ENCODE measurements at regions not wholly inside any gene's neighbourhood (a gene's known extent, or its start where the extent isn't known, plus 50 kb on each side); places are given as distances from the start of the nearest gene placed in this dataset.
"Not testable (repeated sequence)": the region's sequence is repeated elsewhere in the genome, so short reads cannot be mapped to it uniquely, and the experiment has no call there.

- DNase-seq (ENCODE audit: low read depth) = no peak
- in situ Hi-C loops (cut with HindIII; ENCODE audit: low pct_unique_long_range_greater_than_20kb, low sequenced_read_pairs) = no loop called here
Measured at GRCh38 chr4:120005527-120005926, 61.1 kb downstream of the MAD2L1 start.

- DNase-seq (ENCODE audit: low read depth) = no peak
- in situ Hi-C loops (cut with HindIII; ENCODE audit: low pct_unique_long_range_greater_than_20kb, low sequenced_read_pairs) = no loop called here
Measured at GRCh38 chr4:120005076-120005475, 61.6 kb downstream of the MAD2L1 start.

GRCh38 chr4:120004054-120004453, 62.6 kb downstream of the MAD2L1 start:
- DNase-seq (ENCODE audit: low read depth) = no peak
- in situ Hi-C loops (cut with HindIII; ENCODE audit: low pct_unique_long_range_greater_than_20kb, low sequenced_read_pairs) = no loop called here

DNA sequence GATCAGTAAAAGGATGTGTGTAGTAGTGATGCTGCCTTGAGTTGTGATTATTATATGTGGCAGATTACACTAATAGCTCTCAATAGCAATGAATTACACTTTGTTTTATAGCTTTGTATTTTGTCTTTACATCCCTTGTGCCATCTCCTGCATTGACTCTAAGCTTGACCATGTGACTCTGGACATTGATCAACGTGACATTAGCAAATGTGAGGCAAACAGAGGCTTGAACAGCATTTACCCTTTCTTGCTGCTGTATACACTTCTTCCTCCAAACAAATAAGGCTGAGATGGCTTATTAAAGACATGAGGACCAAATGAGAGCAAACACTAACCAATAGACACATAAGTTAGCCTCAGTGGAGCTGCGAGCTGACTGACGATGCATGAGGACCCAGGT, 63.5 kb downstream of the MAD2L1 start:
- DNase-seq (ENCODE audit: low read depth) = no peak
- in situ Hi-C loops (cut with HindIII; ENCODE audit: low pct_unique_long_range_greater_than_20kb, low sequenced_read_pairs) = no loop called here

DNA sequence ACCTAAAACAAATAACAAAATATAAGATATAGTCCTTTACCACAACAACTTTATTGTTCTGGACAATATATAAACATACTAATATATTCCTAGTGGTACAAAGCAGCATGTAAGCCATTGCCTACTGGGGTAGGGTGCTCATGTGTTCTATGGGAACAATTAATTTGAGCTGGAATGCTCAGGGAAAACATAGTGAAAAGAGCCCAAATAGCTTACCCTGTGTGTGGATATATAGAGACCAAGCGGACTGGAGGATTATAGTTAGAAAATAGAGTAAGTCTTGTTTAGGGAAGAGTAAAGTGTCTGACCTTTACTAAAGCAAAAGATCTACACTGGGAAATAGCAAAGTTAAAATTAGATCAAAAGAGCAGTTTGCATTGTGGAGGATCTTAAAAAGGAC, 64.8 kb downstream of the MAD2L1 start:
- DNase-seq (ENCODE audit: low read depth) = no peak
- in situ Hi-C loops (cut with HindIII; ENCODE audit: low pct_unique_long_range_greater_than_20kb, low sequenced_read_pairs) = no loop called here

- in situ Hi-C loops (cut with HindIII; ENCODE audit: low pct_unique_long_range_greater_than_20kb, low sequenced_read_pairs) = no loop called here
- DNase-seq (ENCODE audit: low read depth) = no peak
Measured at GRCh38 chr4:120000591-120001296, 65.9 kb downstream of the MAD2L1 start.

GRCh38 chr4:119996024-119996423, 70.6 kb downstream of the MAD2L1 start:
- DNase-seq (ENCODE audit: low read depth); in situ Hi-C loops (cut with HindIII; ENCODE audit: low pct_unique_long_range_greater_than_20kb, low sequenced_read_pairs): not testable (repeated sequence)

DNA sequence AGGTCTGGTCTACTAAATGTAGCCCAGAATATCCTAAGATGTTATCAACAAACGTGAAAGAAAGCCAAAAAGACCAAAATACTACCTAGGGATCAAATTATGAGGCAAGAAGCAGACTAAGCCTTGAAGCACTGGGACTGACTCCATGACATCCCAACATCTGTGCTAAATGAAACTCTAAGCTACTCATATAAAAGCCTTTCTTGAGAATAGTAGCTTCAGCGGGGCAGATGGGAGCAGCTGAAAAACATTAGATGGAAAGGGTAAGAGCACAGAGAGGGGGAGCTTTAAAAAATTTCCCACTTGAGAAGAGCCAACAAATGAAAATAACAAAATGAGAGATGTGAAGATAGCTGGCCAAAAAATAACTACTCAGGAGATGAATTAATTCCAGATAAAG, 81.7 kb downstream of the MAD2L1 start:
- in situ Hi-C loops (cut with HindIII; ENCODE audit: low pct_unique_long_range_greater_than_20kb, low sequenced_read_pairs) = no loop called here
- DNase-seq (ENCODE audit: low read depth) = no peak

DNA sequence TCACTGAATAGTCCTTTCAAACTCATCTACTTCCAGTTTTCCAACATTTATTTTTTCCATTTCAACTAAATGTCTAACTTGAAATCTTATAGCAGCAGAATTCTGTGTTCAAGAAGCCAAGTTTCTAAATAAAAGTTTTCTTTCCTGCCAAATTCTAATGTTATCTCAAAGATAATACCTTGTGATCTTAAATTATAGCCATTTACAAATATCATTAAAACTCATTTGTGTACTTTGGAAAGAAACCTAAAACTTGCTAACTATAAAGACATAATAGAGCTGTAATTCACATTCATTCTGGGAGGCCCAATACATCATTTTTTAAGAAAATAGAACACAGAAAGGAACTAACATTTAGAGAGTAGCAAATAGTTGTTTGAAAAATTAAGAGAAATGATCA, 83.9 kb downstream of the MAD2L1 start:
- no peak for DNase-seq (ENCODE audit: low read depth)
- in situ Hi-C loops (cut with HindIII; ENCODE audit: low pct_unique_long_range_greater_than_20kb, low sequenced_read_pairs) = no loop called here

GRCh38 chr4:119980456-119980855, 86.2 kb downstream of the MAD2L1 start:
- DNase-seq (ENCODE audit: low read depth) = no peak
- in situ Hi-C loops (cut with HindIII; ENCODE audit: low pct_unique_long_range_greater_than_20kb, low sequenced_read_pairs) = no loop called here

GRCh38 chr4:119977076-119977940, 89.3 kb downstream of the MAD2L1 start:
- DNase-seq (ENCODE audit: low read depth) = no peak
- in situ Hi-C loops (cut with HindIII; ENCODE audit: low pct_unique_long_range_greater_than_20kb, low sequenced_read_pairs) = no loop called here

DNA sequence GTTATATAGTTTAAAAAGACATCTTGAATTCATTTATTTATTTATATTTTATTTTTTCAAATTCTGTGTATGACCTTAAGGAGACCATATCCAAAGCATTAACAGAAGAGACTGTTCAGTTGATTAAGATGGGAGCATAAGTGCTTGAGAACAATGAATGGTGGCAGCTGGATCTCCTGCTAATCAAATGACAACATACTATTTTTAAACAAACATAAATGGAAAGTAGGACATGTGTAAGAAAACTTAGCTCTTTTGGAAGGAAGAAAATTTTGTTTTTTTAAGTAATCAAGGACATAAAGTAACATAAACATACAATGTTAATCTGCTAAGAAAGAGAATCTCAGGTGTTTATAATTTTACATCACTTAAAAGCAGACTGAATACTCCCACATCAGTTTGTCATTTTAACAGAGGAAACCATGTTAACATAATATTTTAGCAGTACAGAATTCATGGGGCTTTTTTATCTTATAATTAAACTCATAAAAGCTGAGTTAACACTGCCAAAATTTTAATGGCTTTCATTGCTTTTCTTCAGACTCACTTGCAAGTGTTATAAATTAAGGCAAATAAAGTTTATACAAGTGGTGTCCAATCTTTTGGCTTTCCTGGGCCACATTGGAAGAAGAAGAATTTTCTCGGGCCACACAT, 95.1 kb downstream of the MAD2L1 start:
- in situ Hi-C loops (cut with HindIII; ENCODE audit: low pct_unique_long_range_greater_than_20kb, low sequenced_read_pairs) = no loop called here
- DNase-seq (ENCODE audit: low read depth) = no peak

DNA sequence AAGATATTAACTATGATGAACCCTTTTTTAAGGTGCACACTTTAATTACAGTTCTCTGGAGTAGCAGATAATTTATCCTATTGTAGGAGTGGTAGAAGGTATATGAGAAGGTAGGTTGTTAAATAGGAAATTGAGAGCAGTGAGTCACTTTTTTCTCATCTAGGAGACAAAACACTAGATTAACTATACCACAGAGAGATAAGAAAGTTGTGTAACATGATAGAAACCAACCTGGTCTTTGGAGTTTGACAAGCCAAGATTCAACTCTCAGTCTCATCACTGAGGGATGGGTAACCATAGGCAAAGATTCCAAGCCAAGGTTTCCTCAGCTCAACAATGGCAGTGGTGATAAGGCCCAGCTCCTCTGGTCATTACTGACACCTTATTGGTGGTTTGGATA, 104.0 kb downstream of the MAD2L1 start:
- in situ Hi-C loops (cut with HindIII; ENCODE audit: low pct_unique_long_range_greater_than_20kb, low sequenced_read_pairs) = no loop called here
- DNase-seq (ENCODE audit: low read depth) = no peak

GRCh38 chr4:119958983-119959382, 107.7 kb downstream of the MAD2L1 start:
- in situ Hi-C loops (cut with HindIII; ENCODE audit: low pct_unique_long_range_greater_than_20kb, low sequenced_read_pairs) = no loop called here
- DNase-seq (ENCODE audit: low read depth) = no peak

DNA sequence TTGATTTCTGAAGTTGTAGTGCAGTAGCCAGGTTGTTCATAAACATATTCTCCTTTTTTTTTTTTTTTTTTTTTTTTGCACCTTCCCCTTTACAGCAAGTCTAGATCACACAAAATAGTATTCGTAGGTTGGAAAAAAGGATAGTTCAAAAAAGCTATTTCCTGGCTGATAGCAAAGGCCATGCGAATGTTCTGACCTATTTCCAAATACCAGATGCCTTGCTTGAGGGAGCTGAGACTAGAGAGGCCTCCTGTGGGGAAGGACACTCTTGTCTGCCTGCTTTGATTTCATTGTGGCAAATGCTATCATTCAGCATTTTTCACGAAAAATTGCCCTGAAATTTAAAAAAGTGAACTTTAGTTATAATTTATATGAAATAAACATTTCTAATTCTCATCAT, 111.4 kb downstream of the MAD2L1 start:
- in situ Hi-C loops (cut with HindIII; ENCODE audit: low pct_unique_long_range_greater_than_20kb, low sequenced_read_pairs) = no loop called here
- DNase-seq (ENCODE audit: low read depth) = no peak

- in situ Hi-C loops (cut with HindIII; ENCODE audit: low pct_unique_long_range_greater_than_20kb, low sequenced_read_pairs) = not testable (repeated sequence)
Measured at GRCh38 chr4:119954487-119954886, 112.2 kb downstream of the MAD2L1 start.

DNA sequence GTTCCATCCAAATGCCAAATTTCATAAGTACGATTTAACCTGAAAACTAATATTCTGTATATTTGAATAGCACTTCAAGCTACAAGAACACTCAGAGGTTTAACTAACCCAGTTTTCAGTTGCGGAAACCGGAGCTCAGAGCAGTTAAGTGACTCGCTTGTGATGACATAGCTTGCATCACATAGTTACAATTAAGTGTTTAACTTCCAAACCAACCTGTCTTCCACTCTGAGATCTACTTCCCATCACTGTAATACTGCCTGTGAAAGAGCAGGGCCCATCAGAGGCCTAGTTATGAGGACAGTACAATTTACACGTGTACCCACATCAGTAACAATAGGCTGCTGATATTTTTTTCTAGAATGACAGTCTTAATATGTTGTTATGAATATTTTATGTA, 120.3 kb downstream of the MAD2L1 start:
- in situ Hi-C loops (cut with HindIII; ENCODE audit: low pct_unique_long_range_greater_than_20kb, low sequenced_read_pairs) = no loop called here

More at GRCh38 chr4:119954487-119954886, 112.2 kb downstream of the MAD2L1 start:
- not testable (repeated sequence) for DNase-seq (ENCODE audit: low read depth)

GRCh38 chr4:119942806-119943205, 123.8 kb downstream of the MAD2L1 start:
- DNase-seq (ENCODE audit: low read depth) = no peak
- in situ Hi-C loops (cut with HindIII; ENCODE audit: low pct_unique_long_range_greater_than_20kb, low sequenced_read_pairs) = no loop called here

More for the DNA sequence above, 120.3 kb downstream of the MAD2L1 start:
- no peak for DNase-seq (ENCODE audit: low read depth)

DNA sequence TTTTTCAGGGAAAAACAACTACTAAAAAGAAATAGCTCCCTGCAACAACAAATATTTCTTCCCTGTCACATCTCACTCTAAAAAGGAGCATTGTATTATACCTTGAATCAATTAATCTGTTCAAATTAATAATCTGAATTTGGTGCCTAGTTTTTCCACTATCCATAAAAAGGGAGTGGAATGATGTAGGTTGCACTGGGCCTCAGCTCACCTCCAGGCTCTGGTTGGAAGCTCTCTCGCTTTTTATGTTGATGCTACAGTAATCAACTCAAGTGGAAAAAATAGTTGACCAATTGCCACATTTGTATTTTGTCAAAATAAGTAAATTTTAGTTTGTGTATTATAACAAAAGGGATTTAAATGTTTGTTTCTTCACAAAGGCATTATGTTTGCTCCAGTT, 126.1 kb downstream of the MAD2L1 start:
- DNase-seq (ENCODE audit: low read depth) = no peak
- in situ Hi-C loops (cut with HindIII; ENCODE audit: low pct_unique_long_range_greater_than_20kb, low sequenced_read_pairs) = no loop called here
